ENCODE measurements at regions not wholly inside any gene's neighbourhood (a gene's known extent, or its start where the extent isn't known, plus 50 kb on each side); places are given as distances from the start of the nearest gene placed in this dataset.
"Not testable (repeated sequence)": the region's sequence is repeated elsewhere in the genome, so short reads cannot be mapped to it uniquely, and the experiment has no call there.

DNA sequence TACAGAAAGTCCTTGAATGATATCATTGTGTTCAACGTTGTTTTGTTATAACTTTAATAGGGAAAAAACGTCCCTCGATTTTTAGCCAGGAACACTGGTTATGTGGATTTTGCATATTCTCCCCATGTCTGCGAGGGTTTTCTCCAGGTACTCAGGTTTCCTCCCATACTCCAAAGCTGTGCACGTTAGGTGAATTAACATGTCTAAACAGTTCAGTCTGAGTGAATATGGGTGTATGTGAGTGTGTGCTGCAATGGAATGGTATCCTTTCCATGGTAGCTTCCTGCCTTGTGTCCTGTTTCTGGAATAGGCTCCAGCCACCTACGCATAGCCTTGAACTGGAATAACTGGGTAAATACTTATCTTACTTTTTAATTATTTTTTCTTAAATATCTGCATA is 810.8 kb upstream of the ATXN7L3B start:
- no peak for DNase-seq

- DNase-seq: no peak
Measured at GRCh38 chr12:73731658-73732057, 806.0 kb upstream of the ATXN7L3B start.

- no peak for DNase-seq
Measured at GRCh38 chr12:73769337-73769736, 768.3 kb upstream of the ATXN7L3B start.

DNA sequence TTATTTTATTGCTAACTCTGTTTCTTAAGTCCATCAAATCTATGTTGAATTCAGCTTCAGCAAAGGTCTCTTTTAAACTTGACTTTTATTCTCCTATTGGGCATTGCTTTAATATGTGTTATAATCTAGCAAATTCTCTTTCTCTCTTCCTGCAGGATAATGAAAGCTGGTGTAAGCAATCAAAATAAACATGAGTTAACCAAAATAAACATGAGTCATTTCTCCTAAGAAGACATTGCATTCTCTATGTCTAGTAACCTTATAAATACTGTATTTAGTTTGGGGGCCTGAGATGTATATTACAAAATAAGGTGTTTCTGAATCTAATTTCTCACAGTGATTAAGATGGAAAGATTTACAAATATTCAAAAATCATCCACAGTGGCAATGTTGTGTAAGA is 739.1 kb upstream of the ATXN7L3B start:
- DNase-seq: no peak

- no peak for DNase-seq
Measured at GRCh38 chr12:73815072-73815645, 722.5 kb upstream of the ATXN7L3B start.

- DNase-seq: no peak
Measured at GRCh38 chr12:73817161-73817560, 720.5 kb upstream of the ATXN7L3B start.

DNA sequence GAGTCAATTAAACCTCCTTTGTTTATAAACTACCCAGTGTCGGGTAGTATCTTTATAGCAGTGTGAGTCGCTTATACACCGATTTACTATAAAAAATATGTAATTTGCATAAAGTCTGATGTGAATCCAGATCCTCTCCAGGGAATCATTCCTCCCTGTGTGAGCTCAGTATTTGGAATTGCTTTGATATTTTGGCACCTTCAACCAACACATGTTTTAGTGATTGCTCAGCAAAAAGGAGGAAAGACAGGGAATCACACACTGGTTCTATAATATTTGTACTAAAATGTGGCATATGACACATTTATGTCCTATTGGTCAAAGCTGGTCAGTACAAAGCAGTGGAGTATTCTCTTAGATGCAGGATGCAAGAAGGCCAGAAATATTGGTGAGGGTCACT is 703.9 kb upstream of the ATXN7L3B start:
- no peak for DNase-seq

DNA sequence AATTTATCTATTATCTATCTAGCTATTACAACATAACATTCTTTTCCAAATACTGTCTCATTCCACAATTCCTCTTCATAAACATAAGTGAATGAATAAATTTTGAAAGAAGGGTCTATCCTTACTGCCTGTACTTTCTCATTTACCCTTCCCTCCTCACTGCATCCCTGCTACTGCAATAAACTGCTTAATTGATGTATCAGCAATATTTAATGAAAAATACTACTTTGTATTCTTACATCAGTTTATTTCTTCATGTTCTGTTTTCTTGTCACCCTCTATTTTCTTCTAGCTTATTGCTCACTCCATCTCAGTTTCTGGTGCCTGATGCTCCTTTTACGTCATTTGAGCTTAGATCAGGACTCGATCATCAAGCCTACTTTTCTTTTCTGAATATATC is 695.7 kb upstream of the ATXN7L3B start:
- no peak for DNase-seq

DNA sequence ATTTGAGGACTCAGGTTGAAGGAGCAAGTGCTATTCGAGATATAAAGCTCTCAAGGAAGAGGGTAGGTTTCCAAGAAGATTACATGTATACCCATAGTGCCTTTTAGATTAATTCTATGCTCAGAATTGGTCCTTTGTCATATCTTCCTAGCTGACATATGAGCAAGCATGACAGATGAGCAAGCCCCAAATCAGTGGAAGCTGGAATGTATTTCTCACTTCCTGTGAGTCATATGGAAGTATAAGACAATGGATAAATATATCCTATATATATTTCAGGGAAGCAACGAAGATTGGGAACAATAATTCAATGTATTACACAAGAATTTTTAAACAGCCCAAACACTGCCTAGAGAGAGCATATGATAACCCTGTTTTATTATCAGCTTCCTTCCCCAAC is 674.1 kb upstream of the ATXN7L3B start:
- DNase-seq: no peak

DNA sequence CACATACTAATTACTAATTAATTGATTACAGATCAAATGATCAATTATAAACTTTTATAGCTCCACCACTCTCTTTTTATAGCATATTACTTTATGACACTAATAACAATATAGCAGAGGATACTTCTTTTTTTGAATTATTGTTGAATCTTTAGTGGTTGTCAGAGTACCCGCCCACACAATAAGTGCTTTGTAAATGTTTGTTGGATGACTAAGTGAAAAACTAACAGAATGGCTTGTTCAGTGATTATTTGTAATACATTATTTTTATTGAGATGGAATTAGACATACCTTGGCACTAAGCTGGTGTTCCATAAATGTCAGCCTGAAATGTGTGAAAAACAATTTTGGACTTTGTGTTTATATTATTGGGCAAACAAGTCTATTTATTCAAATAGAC is 670.5 kb upstream of the ATXN7L3B start:
- DNase-seq: no peak

- DNase-seq: not testable (repeated sequence)
Measured at GRCh38 chr12:73877291-73877690, 660.3 kb upstream of the ATXN7L3B start.

GRCh38 chr12:73892201-73892600 is 645.4 kb upstream of the ATXN7L3B start:
- no peak for DNase-seq

DNA sequence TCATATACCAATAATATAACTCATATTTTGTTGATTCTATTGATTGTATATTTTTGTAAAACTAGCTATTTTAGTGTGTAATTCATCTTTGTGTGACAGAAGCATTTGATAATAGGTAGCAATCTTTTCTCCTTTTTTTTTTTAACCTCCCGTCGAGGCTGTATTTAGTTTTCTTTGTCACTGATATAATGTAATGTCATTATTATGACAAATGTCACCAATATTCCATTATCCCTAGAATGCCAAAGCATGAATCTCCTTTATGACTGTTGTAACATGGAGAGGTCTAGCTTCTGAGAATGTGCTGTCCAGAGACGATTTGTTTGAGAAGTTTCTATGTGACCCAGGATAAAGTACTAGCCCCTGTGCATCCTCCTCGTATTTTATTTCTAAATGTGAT is 639.0 kb upstream of the ATXN7L3B start:
- DNase-seq: no peak

DNA sequence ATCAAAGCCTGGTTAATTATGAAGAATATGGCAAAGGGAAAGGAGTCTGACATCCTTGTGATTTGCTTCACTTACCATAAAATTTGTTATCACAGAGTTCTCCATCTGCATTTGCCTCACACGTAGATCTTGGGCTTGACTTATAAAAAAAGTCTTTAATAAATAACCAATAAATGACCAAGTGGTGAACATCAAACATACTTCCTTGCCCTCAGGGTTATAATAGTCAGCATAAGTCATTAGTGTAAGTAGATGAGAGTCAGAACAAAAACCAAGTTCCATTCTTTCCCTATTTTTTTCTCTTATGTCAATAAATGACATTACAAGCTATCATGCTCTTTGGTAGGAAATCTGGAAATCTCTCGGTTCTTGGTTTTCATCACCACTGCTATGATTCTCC is 635.4 kb upstream of the ATXN7L3B start:
- no peak for DNase-seq

GRCh38 chr12:73906757-73907156 is 630.9 kb upstream of the ATXN7L3B start:
- DNase-seq: no peak

GRCh38 chr12:73935817-73936216 is 601.8 kb upstream of the ATXN7L3B start:
- DNase-seq: no peak

DNA sequence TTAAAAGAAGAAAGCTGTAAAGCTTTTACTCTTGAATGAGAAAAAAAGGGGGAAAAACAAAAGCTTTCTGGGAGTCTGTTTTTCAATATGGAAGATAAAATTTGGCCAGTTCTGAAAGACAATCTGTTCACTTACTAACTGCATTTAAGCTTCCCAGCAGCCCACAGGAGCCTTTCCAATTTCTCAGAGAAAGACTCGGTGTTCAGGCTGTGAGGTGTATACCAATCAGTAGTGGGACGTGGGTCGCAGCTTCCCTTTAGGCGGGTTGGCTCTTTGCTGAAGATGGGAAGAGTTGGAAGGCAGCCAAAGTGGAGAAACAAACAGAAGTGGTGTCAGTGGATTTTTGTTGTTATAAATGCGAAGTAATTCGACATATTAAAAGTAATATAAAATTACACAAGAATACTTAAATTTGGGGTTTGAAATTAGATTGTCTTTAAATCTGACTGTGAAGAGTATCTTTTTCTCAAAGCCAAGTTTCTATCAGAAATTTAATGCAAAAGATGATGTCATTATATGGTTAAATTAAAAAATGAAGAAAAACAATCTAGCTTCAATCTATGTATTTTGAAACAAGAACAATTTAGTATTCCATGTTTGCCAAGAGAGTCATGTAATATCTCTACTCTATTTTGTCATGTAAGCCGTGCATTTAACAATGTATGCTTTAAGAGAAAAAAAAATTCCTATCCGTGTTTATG is 590.2 kb upstream of the ATXN7L3B start:
- no peak for DNase-seq

- DNase-seq: no peak
Measured at GRCh38 chr12:73950507-73950906, 587.1 kb upstream of the ATXN7L3B start.

GRCh38 chr12:73951956-73952703 is 585.5 kb upstream of the ATXN7L3B start:
- DNase-seq: no peak

DNA sequence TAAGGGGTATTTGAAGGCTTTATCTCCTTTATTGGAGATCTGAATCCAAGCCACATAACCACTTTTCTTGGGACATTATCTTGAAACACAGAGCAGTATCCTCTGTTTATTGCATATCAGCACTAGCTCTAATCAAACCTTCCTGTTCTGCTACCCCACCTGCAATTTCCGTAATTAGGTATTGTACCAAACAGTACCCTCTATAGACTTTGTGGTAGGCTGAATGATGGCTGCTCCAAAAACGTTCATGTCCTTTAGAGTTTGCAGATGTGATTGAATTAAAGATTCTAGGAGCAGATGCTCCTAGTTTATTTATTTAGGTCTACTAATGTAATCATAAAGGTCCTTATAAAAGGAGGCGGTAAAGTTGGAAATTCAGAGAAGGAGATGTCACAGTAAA is 573.0 kb upstream of the ATXN7L3B start:
- no peak for DNase-seq

- DNase-seq: no peak
Measured at GRCh38 chr12:73973486-73973885, 564.1 kb upstream of the ATXN7L3B start.

GRCh38 chr12:73984552-73984951 is 553.1 kb upstream of the ATXN7L3B start:
- DNase-seq: no peak

GRCh38 chr12:73991138-73991537 is 546.5 kb upstream of the ATXN7L3B start:
- no peak for DNase-seq

- no peak for DNase-seq
Measured at GRCh38 chr12:73998894-73999293, 538.7 kb upstream of the ATXN7L3B start.

All from suppressor macrophage (primary cell).